ENCODE measurements at regions not wholly inside any gene's neighbourhood (a gene's known extent, or its start where the extent isn't known, plus 50 kb on each side); places are given as distances from the start of the nearest gene placed in this dataset.

- Histone ChIP-seq H3K9me3 (no peaks in the 10 kb centered on the region), H3K4me3 (no peak overlapping the region)
Measured at GRCh38 chr6:132909742-132910141, 95.4 kb downstream of the RPS12 start.

GRCh38 chr6:132910759-132911158, 96.4 kb downstream of the RPS12 start:
- H3K4me3 ChIP-seq, result no peak overlapping the region

More at GRCh38 chr6:132909742-132910141, 95.4 kb downstream of the RPS12 start:
- WGBS, 2 donors (ENCODE audit: low coverage in 1 of 2), result 64 to 92% methylated on average over 1 of the region's 1 CpG
- DNase-seq, result no peak
- intact Hi-C loops (cut with DNase I; ENCODE audit: low total_unique reads) (no loop called here), in situ Hi-C loops (cut with MboI; ENCODE audit: low pct_ligation_motif_present in 1 of 4, low pct_unique_long_range_greater_than_20kb in 1 of 4, low sequenced_read_pairs in 3 of 4) (no loop called here)
- Histone ChIP-seq H3K27me3 (no peaks in the 10 kb centered on the region), H3K27ac (no peak overlapping the region), H3K36me3 (no peaks in the 10 kb centered on the region), H3K4me1 (no peaks in the 10 kb centered on the region)
- no peak for TF ChIP-seq EP300 (IDR thresholded peaks at IDR 0.05; ENCODE audit: low read depth)
- no peak for TF ChIP-seq CTCF (IDR thresholded peaks at IDR 0.05)
- no peak for TF ChIP-seq POLR2AphosphoS5 (IDR thresholded peaks at IDR 0.05)
- TF ChIP-seq POLR2A (IDR thresholded peaks at IDR 0.05), result no peak

GRCh38 chr6:132919045-132919860, 104.9 kb downstream of the RPS12 start:
- Histone ChIP-seq H3K4me3 (no peak overlapping the region), H3K27ac (no peak overlapping the region), H3K4me1 (no peaks in the 10 kb centered on the region), H3K27me3 (no peaks in the 10 kb centered on the region), H3K9me3 (no peaks in the 10 kb centered on the region), H3K36me3 (no peaks in the 10 kb centered on the region)
- peak; percentile 21 for DNase-seq
- in situ Hi-C loops (cut with MboI; ENCODE audit: low pct_ligation_motif_present in 1 of 4, low pct_unique_long_range_greater_than_20kb in 1 of 4, low sequenced_read_pairs in 3 of 4), result no loop called here
- 32 to 48% methylated on average over 4 of the region's 4 CpGs for WGBS, 2 donors (ENCODE audit: low coverage in 1 of 2)
- TF ChIP-seq POLR2AphosphoS5 (IDR thresholded peaks at IDR 0.05) (no peak), CTCF (IDR thresholded peaks at IDR 0.05) (no peak), EP300 (IDR thresholded peaks at IDR 0.05; ENCODE audit: low read depth) (no peak), POLR2A (IDR thresholded peaks at IDR 0.05) (no peak)
- intact Hi-C loops (cut with DNase I; ENCODE audit: low total_unique reads), result no loop called here

More at GRCh38 chr6:132910759-132911158, 96.4 kb downstream of the RPS12 start:
- TF ChIP-seq EP300 (IDR thresholded peaks at IDR 0.05; ENCODE audit: low read depth) (no peak), POLR2A (IDR thresholded peaks at IDR 0.05) (no peak), CTCF (IDR thresholded peaks at IDR 0.05) (no peak), POLR2AphosphoS5 (IDR thresholded peaks at IDR 0.05) (no peak)
- Histone ChIP-seq H3K4me1 (no peaks in the 10 kb centered on the region), H3K27me3 (no peaks in the 10 kb centered on the region), H3K36me3 (no peaks in the 10 kb centered on the region), H3K27ac (no peak overlapping the region), H3K9me3 (no peaks in the 10 kb centered on the region)
- 30 to 41% methylated on average over 2 of the region's 2 CpGs for WGBS, 2 donors (ENCODE audit: low coverage in 1 of 2)
- no peak for DNase-seq
- in situ Hi-C loops (cut with MboI; ENCODE audit: low pct_ligation_motif_present in 1 of 4, low pct_unique_long_range_greater_than_20kb in 1 of 4, low sequenced_read_pairs in 3 of 4) (no loop called here), intact Hi-C loops (cut with DNase I; ENCODE audit: low total_unique reads) (no loop called here)

GRCh38 chr6:132927713-132928112, 113.3 kb downstream of the RPS12 start:
- no peak for TF ChIP-seq CTCF (IDR thresholded peaks at IDR 0.05)
- TF ChIP-seq POLR2AphosphoS5 (IDR thresholded peaks at IDR 0.05), result no peak
- no peak for TF ChIP-seq POLR2A (IDR thresholded peaks at IDR 0.05)
- no peak for TF ChIP-seq EP300 (IDR thresholded peaks at IDR 0.05; ENCODE audit: low read depth)
- in situ Hi-C loops (cut with MboI; ENCODE audit: low pct_ligation_motif_present in 1 of 4, low pct_unique_long_range_greater_than_20kb in 1 of 4, low sequenced_read_pairs in 3 of 4) (no loop called here), intact Hi-C loops (cut with DNase I; ENCODE audit: low total_unique reads) (no loop called here)
- no peak overlapping the region for H3K4me3 ChIP-seq
- no peaks in the 10 kb centered on the region for H3K27me3 ChIP-seq
- no peaks in the 10 kb centered on the region for H3K36me3 ChIP-seq
- 84 to 100% methylated on average over 3 to 4 of the region's 4 CpGs for WGBS, 2 donors (ENCODE audit: low coverage in 1 of 2)
- no peaks in the 10 kb centered on the region for H3K4me1 ChIP-seq
- no peak overlapping the region for H3K27ac ChIP-seq
- no peak for DNase-seq
- H3K9me3 ChIP-seq, result no peaks in the 10 kb centered on the region

Measured in transverse colon (tissue), 4 donors.